ENCODE measurements at regions not wholly inside any gene's neighbourhood (a gene's known extent, or its start where the extent isn't known, plus 50 kb on each side); places are given as distances from the start of the nearest gene placed in this dataset.

- TF ChIP-seq EZH2 (IDR thresholded peaks at IDR 0.05; ENCODE audit: borderline replicate concordance, low read length) (no peak), CTCF (IDR thresholded peaks at IDR 0.05; ENCODE audit: low read length) (no peak)
Measured at GRCh38 chr12:107163413-107163812, 70.1 kb upstream of the CRY1 start.

All from OCI-LY1 (cell line).